ENCODE measurements at regions not wholly inside any gene's neighbourhood (a gene's known extent, or its start where the extent isn't known, plus 50 kb on each side); places are given as distances from the start of the nearest gene placed in this dataset.

GRCh38 chr3:26346497-26346896 lies 276.1 kb upstream of the LRRC3B start:
- H3K9ac ChIP-seq: no peak overlapping the region
- POLR2A ChIA-PET: no interaction called here
- no peak overlapping the region for H3K4me3 ChIP-seq (ENCODE audit: low read depth in 2 of 2, low read length in 1 of 2)
- DNase-seq: no peak
- H3K9me3 ChIP-seq: no peaks in the 10 kb centered on the region; the same call in 1 of the 2 replicates
- H3K4me1 ChIP-seq (ENCODE audit: control insufficient read depth in 1 of 2, insufficient read depth in 2 of 2, low read depth in 1 of 2, low read length in 1 of 2): no peaks in the 10 kb centered on the region
- H4K20me1 ChIP-seq (ENCODE audit: insufficient read depth): no peaks in the 10 kb centered on the region
- no peaks in the 10 kb centered on the region for H3F3A ChIP-seq (replicated peaks; ENCODE audit: insufficient read depth)
- no peaks in the 10 kb centered on the region for H3K79me2 ChIP-seq (ENCODE audit: insufficient read depth)
- CTCF ChIA-PET: no interaction called here
- H3K27me3 ChIP-seq (ENCODE audit: insufficient read depth): no peaks in the 10 kb centered on the region
- no peaks in the 10 kb centered on the region for H3K9me2 ChIP-seq
- 73% methylated on average over 10 of the region's 13 CpGs for WGBS (ENCODE audit: low lambda C conversion rate)
- H3K4me2 ChIP-seq: no peak overlapping the region
- H3K27ac ChIP-seq (ENCODE audit: low read depth in 2 of 2, low read length in 1 of 2): no peak overlapping the region
- H2AFZ ChIP-seq (ENCODE audit: low read depth): no peak overlapping the region
- H3K36me3 ChIP-seq (replicated peaks in 1 of 2; ENCODE audit: control insufficient read depth in 1 of 2, insufficient read depth in 2 of 2, low read length in 1 of 2): no peaks in the 10 kb centered on the region
- TF ChIP-seq SIN3A (IDR thresholded peaks at IDR 0.05; ENCODE audit: borderline replicate concordance, low read depth, low read length) (no peak), USF1 (IDR thresholded peaks at IDR 0.05; ENCODE audit: borderline replicate concordance, low read depth) (no peak), PBX3 (IDR thresholded peaks at IDR 0.05) (no peak), ELF1 (IDR thresholded peaks at IDR 0.05) (no peak), FOSL2 (IDR thresholded peaks at IDR 0.05; ENCODE audit: borderline replicate concordance, low read depth) (no peak), MXI1 (IDR thresholded peaks at IDR 0.05; ENCODE audit: low read depth, low read length) (no peak), RXRA (IDR thresholded peaks at IDR 0.05; ENCODE audit: borderline replicate concordance, low read depth) (no peak), GABPA (IDR thresholded peaks at IDR 0.05; ENCODE audit: low read depth) (no peak), JUND (IDR thresholded peaks at IDR 0.05) (no peak), MEF2A (IDR thresholded peaks at IDR 0.05; ENCODE audit: borderline replicate concordance, low read depth) (no peak), REST (IDR thresholded peaks at IDR 0.05; ENCODE audit: low read depth, low read length) (no peak), RCOR1 (IDR thresholded peaks at IDR 0.05; ENCODE audit: low read length) (no peak), TAF1 (IDR thresholded peaks at IDR 0.05; ENCODE audit: borderline replicate concordance, low read depth, low read length) (no peak), POLR2AphosphoS5 (IDR thresholded peaks at IDR 0.05; ENCODE audit: low read depth, low read length) (no peak), NFIC (IDR thresholded peaks at IDR 0.05; ENCODE audit: borderline replicate concordance) (no peak), TEAD4 (IDR thresholded peaks at IDR 0.05; ENCODE audit: borderline replicate concordance, insufficient read depth) (no peak), EP300 (IDR thresholded peaks at IDR 0.05; ENCODE audit: borderline replicate concordance in 1 of 2, low read depth in 1 of 2, low read length in 1 of 2) (no peak), RAD21 (IDR thresholded peaks at IDR 0.05; ENCODE audit: low read length) (no peak)

All from SK-N-SH (cell line).